HCEC 1CT (cell line): ENCODE measurements at regions not wholly inside any gene's neighbourhood (a gene's known extent, or its start where the extent isn't known, plus 50 kb on each side); places are given as distances from the start of the nearest gene placed in this dataset.
"Not testable (repeated sequence)": the region's sequence is repeated elsewhere in the genome, so short reads cannot be mapped to it uniquely, and the experiment has no call there.

Experiments used
- DNase-seq: peaks from one replicate; pipeline ENCODE4 v3.0.0-alpha.2; 2017

- DNase-seq, result no peak
Measured at GRCh38 chr6:6987749-6988148, 120.0 kb upstream of the RREB1 start.

- not testable (repeated sequence) for DNase-seq
Measured at GRCh38 chr6:6990059-6990458, 117.7 kb upstream of the RREB1 start.

GRCh38 chr6:6993503-6994237 lies 114.1 kb upstream of the RREB1 start:
- DNase-seq, result no peak

- DNase-seq, result no peak
Measured at GRCh38 chr6:6994796-6995195, 113.0 kb upstream of the RREB1 start.

GRCh38 chr6:6995328-6995727 lies 112.4 kb upstream of the RREB1 start:
- no peak for DNase-seq

GRCh38 chr6:6996124-6996523 lies 111.6 kb upstream of the RREB1 start:
- no peak for DNase-seq

- DNase-seq, result no peak
Measured at GRCh38 chr6:6997263-6998193, 110.2 kb upstream of the RREB1 start.

GRCh38 chr6:6998194-6998569 lies 109.6 kb upstream of the RREB1 start:
- DNase-seq, result no peak

- no peak for DNase-seq
Measured at GRCh38 chr6:7000825-7001777, 106.7 kb upstream of the RREB1 start.

GRCh38 chr6:7003041-7003440 lies 104.7 kb upstream of the RREB1 start:
- no peak for DNase-seq

GRCh38 chr6:7004581-7005297 lies 103.0 kb upstream of the RREB1 start:
- no peak for DNase-seq

- no peak for DNase-seq
Measured at GRCh38 chr6:7006515-7007191, 101.1 kb upstream of the RREB1 start.

GRCh38 chr6:7008451-7008988 lies 99.2 kb upstream of the RREB1 start:
- no peak for DNase-seq

GRCh38 chr6:7016226-7016625 lies 91.5 kb upstream of the RREB1 start:
- no peak for DNase-seq

- no peak for DNase-seq
Measured at GRCh38 chr6:7021301-7021700, 86.5 kb upstream of the RREB1 start.

- DNase-seq, result no peak
Measured at GRCh38 chr6:7025861-7026260, 81.9 kb upstream of the RREB1 start.

- not testable (repeated sequence) for DNase-seq
Measured at GRCh38 chr6:7028963-7029362, 78.8 kb upstream of the RREB1 start.

- DNase-seq, result not testable (repeated sequence)
Measured at GRCh38 chr6:7030968-7031367, 76.8 kb upstream of the RREB1 start.

- no peak for DNase-seq
Measured at GRCh38 chr6:7033202-7033601, 74.6 kb upstream of the RREB1 start.

GRCh38 chr6:7034055-7034454 lies 73.7 kb upstream of the RREB1 start:
- no peak for DNase-seq

- no peak for DNase-seq
Measured at GRCh38 chr6:7035837-7036249, 71.9 kb upstream of the RREB1 start.
